GM12872 (cell line): ENCODE measurements at regions not wholly inside any gene's neighbourhood (a gene's known extent, or its start where the extent isn't known, plus 50 kb on each side); places are given as distances from the start of the nearest gene placed in this dataset.

Experiments
- TF ChIP-seq, protein P1 (sequence below): IDR thresholded peaks from 3 replicates; pipeline ENCODE4 v1.5.1; 2011; ENCODE audit warnings: low read depth, mild to moderate bottlenecking, low read length, moderate library complexity; ENCODE audit not compliant: insufficient read depth

DNA sequence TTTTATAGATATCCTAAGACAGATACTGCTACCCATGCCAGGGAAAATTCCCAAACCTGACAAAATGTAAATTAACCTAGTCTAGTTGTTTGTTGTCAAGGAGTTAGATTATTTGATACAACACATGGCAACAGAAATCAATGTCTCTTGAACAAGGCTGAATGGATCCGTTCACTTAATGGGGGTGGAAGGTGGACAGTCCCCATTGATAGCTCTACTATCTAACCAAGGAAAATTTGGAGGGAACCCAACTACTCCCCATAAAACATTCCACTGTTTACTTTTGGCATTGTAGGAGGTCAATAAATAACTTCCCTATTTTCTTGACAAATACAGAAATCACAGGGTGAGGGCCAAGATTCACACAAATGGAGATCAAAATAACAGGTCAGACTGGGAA, 117.9 kb upstream of the GRIA4 start:
- TF ChIP-seq, protein P1, sequence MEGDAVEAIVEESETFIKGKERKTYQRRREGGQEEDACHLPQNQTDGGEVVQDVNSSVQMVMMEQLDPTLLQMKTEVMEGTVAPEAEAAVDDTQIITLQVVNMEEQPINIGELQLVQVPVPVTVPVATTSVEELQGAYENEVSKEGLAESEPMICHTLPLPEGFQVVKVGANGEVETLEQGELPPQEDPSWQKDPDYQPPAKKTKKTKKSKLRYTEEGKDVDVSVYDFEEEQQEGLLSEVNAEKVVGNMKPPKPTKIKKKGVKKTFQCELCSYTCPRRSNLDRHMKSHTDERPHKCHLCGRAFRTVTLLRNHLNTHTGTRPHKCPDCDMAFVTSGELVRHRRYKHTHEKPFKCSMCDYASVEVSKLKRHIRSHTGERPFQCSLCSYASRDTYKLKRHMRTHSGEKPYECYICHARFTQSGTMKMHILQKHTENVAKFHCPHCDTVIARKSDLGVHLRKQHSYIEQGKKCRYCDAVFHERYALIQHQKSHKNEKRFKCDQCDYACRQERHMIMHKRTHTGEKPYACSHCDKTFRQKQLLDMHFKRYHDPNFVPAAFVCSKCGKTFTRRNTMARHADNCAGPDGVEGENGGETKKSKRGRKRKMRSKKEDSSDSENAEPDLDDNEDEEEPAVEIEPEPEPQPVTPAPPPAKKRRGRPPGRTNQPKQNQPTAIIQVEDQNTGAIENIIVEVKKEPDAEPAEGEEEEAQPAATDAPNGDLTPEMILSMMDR = no peak

DNA sequence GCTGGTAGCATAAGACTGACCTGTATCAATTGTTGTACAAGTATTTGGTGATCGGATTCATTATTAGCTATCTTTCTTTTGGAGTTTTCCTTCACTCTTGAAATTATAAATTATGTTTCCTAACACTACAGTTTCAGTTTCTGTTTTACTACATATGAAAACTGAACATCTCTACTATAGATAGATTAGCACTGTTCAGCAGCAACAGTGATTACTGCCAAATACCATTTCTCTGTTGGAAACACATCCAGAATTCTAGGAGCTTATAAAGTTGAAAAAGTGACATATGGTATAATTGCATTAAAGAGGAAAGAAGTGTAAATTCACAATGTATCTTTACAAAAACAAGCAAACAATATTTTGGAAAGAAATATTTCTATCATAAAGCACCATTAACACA, 118.5 kb upstream of the GRIA4 start:
- TF ChIP-seq, protein P1 = no peak

DNA sequence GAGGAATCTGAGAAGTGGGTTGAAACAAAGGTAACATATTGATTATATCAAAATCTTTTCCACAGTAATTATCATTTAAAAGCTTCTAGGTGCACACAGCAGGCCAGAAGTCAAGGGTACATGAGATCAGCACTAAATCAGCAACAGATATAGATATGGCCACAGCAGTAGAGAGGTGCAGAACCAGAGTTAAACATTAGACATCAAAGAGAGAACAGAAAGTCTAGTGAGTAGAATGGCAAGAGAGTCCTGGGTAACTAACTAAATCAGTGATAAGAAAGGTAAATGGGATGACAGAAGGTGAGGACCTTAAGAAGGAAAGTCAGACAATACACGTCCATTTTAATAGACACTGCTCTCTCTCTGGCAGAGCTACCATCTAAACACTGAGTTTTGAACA, 119.5 kb upstream of the GRIA4 start:
- TF ChIP-seq, protein P1 = no peak

DNA sequence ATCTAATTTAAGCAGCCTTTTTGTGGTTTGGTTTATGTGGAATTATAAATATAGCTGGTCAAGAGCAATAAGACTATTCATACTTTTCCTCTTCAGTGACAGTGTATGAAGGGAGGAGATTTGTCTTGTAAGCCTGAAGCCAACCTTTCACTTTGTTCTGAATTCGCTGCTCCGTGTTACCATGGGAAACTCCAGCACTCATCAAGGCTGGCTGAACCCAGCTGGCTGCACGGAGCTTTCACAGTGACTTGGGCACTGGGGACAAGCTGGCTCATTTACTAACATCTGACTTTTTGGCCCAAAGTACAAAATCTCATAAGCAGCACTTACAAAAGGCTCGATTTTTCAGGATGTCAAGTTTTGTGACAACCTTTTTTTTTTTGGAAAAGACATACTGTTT, 120.4 kb upstream of the GRIA4 start:
- TF ChIP-seq, protein P1 = no peak

DNA sequence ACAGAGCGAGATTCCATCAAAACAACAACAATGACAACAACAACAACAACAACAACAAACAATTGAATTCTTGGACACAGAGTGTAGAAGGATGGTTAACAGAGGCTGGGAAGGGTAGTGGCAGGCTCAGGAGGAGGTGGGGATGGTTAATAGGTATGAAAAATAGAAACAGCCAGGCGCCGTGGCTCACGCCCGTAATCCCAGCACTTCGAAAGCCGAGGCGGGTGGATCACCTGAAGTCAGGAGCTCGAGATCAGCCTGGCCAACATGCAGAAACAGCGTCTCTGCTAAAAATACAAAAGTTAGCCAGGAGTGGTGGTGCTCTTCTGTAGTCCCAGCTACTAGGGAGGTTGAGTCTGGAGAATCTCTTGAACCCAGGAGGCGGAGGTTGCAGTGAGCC, 122.9 kb upstream of the GRIA4 start:
- TF ChIP-seq, protein P1 = no peak

DNA sequence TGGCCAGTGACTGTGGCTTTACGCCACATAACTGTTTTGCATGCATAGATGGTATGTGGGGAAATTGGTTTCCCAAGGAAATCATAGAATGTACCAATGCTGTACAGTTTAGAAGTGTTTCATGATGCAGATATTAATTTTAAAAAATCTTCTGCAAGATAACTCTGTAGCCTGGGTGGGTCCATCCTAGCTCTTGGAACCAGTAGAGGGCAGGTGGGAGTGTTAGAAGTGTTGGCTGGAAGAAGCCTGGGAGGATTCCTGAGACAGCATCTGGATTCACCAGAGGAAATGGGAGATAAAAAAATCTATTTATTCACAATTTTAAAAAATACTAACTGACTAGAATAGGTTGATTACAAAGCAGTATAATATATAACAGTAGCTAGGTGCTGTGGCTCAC, 139.9 kb upstream of the GRIA4 start:
- TF ChIP-seq, protein P1 = no peak

DNA sequence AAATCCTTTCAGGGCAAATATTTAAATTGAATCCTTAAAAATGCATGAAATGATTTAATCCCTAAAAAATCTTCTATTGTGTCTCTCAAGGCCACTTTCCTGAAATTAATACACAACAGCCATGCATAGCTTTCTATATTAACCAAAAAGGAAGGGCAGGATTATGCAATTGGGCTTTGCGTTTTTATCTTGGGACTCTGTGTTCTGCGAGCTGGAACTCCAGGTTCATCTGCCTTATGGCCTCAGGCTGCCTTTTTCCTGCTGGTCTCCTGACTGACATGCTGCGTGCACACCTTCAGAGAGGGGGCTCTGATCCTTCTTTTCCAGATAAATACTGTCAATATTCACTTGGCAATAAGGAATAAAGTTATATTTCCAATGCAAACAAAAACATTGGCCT, 141.7 kb upstream of the GRIA4 start:
- TF ChIP-seq, protein P1 = no peak

DNA sequence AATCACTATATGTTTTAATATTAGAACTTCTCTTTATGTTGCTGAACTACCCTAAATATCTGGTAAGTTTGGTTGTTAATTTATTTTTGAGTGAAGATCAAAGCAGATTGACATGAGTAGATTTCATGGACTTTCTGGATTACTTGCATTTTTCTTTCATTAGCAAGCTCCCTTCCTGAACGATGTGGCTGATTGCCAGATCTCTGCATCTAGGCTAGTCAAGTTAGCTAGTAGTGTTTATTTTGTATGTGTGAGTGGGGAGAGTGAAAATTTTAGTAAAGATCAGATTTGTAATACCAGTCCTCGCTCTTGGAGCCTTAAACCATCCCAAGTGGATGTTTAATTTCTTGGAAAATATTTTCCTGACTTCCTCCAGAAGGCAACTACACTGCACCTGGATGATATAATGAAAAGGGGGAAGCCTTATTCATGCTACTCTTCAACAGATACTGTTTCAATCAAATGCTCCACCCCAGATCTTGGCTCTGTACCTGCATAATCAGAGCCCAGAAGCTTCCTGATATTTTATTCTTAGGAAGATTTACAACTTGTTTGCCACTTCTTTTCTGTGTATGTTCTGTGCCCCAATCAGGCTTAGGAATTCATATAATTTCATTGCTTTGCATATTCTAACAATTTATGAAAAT, 143.2 kb upstream of the GRIA4 start:
- TF ChIP-seq, protein P1 = no peak
